ENCODE measurements at regions not wholly inside any gene's neighbourhood (a gene's known extent, or its start where the extent isn't known, plus 50 kb on each side); places are given as distances from the start of the nearest gene placed in this dataset.
"Not testable (repeated sequence)": the region's sequence is repeated elsewhere in the genome, so short reads cannot be mapped to it uniquely, and the experiment has no call there.

DNA sequence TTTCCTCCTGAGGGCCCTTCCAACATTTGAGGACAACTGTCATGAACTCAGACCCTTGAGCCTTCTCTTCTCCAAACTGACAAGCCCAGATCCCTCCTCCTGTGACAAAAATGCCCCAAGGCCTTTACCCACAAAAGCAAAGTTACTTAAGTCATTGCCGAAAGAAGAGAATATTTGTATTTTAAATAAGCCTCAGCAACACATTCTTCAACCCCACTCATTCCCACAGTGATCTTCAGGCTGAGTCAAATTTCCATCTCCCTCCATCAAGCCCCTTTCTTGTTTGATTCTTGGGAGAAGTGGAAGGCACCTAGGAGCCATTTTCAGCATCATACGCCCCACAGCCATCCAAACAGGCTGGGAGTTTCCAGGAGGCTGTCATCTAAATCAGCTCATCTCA is 150.8 kb upstream of the PDE1C start:
- H3K27me3 Mint-ChIP-seq = peaks cover 4% of the 10 kb centered on the region
- no peak for ATAC-seq (ENCODE audit: poor library complexity)
- POLR2A ChIA-PET = no interaction called here

DNA sequence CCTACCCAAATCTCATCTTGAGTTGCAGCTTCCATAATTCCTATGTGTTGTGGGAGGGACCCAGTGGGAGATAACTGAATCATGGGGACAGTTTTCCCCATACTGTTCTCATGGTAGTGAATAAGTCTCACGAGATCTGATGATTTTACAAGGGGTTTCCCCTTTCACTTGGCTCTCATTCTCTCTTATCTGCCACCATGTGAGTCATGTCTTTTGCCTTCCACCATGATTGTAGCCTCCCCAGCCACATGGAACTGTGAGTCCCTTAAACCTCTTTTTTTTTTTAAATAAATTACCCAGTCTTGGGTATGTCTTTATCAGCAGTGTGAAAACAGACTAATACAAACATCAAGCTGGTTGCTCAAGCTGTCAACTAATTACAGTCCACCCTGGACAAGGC is 149.6 kb upstream of the PDE1C start:
- ATAC-seq (ENCODE audit: poor library complexity); intact Hi-C loops (cut with DNase I, micrococcal nuclease); CTCF ChIA-PET; DNase-seq; H3K9me3 Mint-ChIP-seq; H3K36me3 Mint-ChIP-seq (ENCODE audit: low read depth); H3K4me3 Mint-ChIP-seq; H3K27ac Mint-ChIP-seq; H3K27ac ChIP-seq (ENCODE audit: low read depth in 1 of 2, low read length in 2 of 2); H3K4me3 ChIP-seq (ENCODE audit: low read length); H3K4me1 Mint-ChIP-seq (ENCODE audit: low read depth); H3K27me3 Mint-ChIP-seq; H3K36me3 ChIP-seq (ENCODE audit: insufficient read depth, low read length); H3K27me3 ChIP-seq (ENCODE audit: control insufficient read depth in 1 of 2, insufficient read depth in 2 of 2, low read length in 2 of 2); H3K9me3 ChIP-seq (ENCODE audit: control insufficient read depth in 1 of 2, insufficient read depth in 1 of 2, low read length in 2 of 2); H3K4me1 ChIP-seq (ENCODE audit: insufficient read depth, low read length); POLR2A ChIA-PET: not testable (repeated sequence)

More for the DNA sequence above, 150.8 kb upstream of the PDE1C start:
- Histone ChIP-seq H3K27ac (ENCODE audit: low read depth in 1 of 2, low read length in 2 of 2) (no peak overlapping the region), H3K4me3 (ENCODE audit: low read length) (no peak overlapping the region), H3K36me3 (ENCODE audit: insufficient read depth, low read length) (no peaks in the 10 kb centered on the region), H3K27me3 (ENCODE audit: control insufficient read depth in 1 of 2, insufficient read depth in 2 of 2, low read length in 2 of 2) (no peaks in the 10 kb centered on the region), H3K4me1 (ENCODE audit: insufficient read depth, low read length) (no peaks in the 10 kb centered on the region), H3K9me3 (ENCODE audit: control insufficient read depth in 1 of 2, insufficient read depth in 1 of 2, low read length in 2 of 2) (no peaks in the 10 kb centered on the region)
- no peaks in the 10 kb centered on the region for H3K9me3 Mint-ChIP-seq
- H3K36me3 Mint-ChIP-seq (ENCODE audit: low read depth) = no peaks in the 10 kb centered on the region
- no peak overlapping the region for H3K4me3 Mint-ChIP-seq
- DNase-seq = no peak
- intact Hi-C loops (cut with DNase I, micrococcal nuclease) = no loop called here
- no peak overlapping the region for H3K27ac Mint-ChIP-seq
- CTCF ChIA-PET = no interaction called here
- no peak for TF ChIP-seq CTCF (IDR thresholded peaks at IDR 0.05)
- H3K4me1 Mint-ChIP-seq (ENCODE audit: low read depth) = no peaks in the 10 kb centered on the region

- CTCF ChIA-PET = no interaction called here
- H3K4me1 Mint-ChIP-seq (ENCODE audit: low read depth) = no peaks in the 10 kb centered on the region
- no peak overlapping the region for H3K4me3 Mint-ChIP-seq
- DNase-seq (no peak), ATAC-seq (ENCODE audit: poor library complexity) (no peak)
- no peak overlapping the region for H3K27ac Mint-ChIP-seq
- no peaks in the 10 kb centered on the region for H3K27me3 ChIP-seq (ENCODE audit: control insufficient read depth in 1 of 2, insufficient read depth in 2 of 2, low read length in 2 of 2)
- intact Hi-C loops (cut with DNase I, micrococcal nuclease) = no loop called here
- TF ChIP-seq CTCF (IDR thresholded peaks at IDR 0.05) = no peak
- no peaks in the 10 kb centered on the region for H3K36me3 Mint-ChIP-seq (ENCODE audit: low read depth)
- no peaks in the 10 kb centered on the region for H3K9me3 ChIP-seq (ENCODE audit: control insufficient read depth in 1 of 2, insufficient read depth in 1 of 2, low read length in 2 of 2)
- no peak overlapping the region for H3K27ac ChIP-seq (ENCODE audit: low read depth in 1 of 2, low read length in 2 of 2)
- no peaks in the 10 kb centered on the region for H3K27me3 Mint-ChIP-seq
- no peaks in the 10 kb centered on the region for H3K4me1 ChIP-seq (ENCODE audit: insufficient read depth, low read length)
- H3K4me3 ChIP-seq (ENCODE audit: low read length) = no peak overlapping the region
- POLR2A ChIA-PET = no interaction called here
- H3K9me3 Mint-ChIP-seq = no peaks in the 10 kb centered on the region
- H3K36me3 ChIP-seq (ENCODE audit: insufficient read depth, low read length) = no peaks in the 10 kb centered on the region
Measured at GRCh38 chr7:32219416-32219815, 149.2 kb upstream of the PDE1C start.

DNA sequence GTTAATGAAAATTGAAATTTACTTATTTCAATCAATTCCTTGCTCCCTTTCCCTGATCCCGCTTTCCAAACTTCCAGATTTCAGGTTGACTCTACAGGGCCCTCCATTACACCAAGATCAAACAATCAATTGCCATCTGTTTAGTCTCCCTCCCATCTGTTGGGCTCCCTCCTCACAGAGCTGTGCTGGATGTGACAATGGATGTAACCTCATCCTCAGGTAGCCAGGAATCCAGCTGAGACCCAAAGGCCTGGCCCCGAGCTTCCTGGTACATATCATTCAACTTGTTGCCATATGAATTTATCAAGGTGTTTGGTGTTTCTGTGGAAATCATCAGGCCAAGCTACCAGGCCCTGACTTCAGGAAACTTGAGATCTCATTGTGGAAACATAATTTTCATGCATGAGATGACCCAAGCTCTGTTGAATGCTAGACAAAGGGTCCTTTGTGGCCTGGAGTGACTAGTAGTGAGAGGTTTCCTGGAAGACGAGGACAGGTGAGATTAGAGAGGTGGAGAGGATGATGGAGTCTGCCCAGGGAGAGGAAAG is 148.6 kb upstream of the PDE1C start:
- TF ChIP-seq CTCF (IDR thresholded peaks at IDR 0.05) = no peak
- no peak overlapping the region for H3K4me3 ChIP-seq (ENCODE audit: low read length)
- Mint-ChIP-seq H3K27me3 (no peaks in the 10 kb centered on the region), H3K36me3 (ENCODE audit: low read depth) (no peaks in the 10 kb centered on the region), H3K4me3 (no peak overlapping the region), H3K9me3 (no peaks in the 10 kb centered on the region), H3K4me1 (ENCODE audit: low read depth) (no peaks in the 10 kb centered on the region), H3K27ac (no peak overlapping the region)
- CTCF ChIA-PET = no interaction called here
- DNase-seq = no peak
- POLR2A ChIA-PET = no interaction called here
- no peak overlapping the region for H3K27ac ChIP-seq (ENCODE audit: low read depth in 1 of 2, low read length in 2 of 2)
- H3K9me3 ChIP-seq (ENCODE audit: control insufficient read depth in 1 of 2, insufficient read depth in 1 of 2, low read length in 2 of 2) = no peaks in the 10 kb centered on the region
- no peaks in the 10 kb centered on the region for H3K27me3 ChIP-seq (ENCODE audit: control insufficient read depth in 1 of 2, insufficient read depth in 2 of 2, low read length in 2 of 2)
- no peak for ATAC-seq (ENCODE audit: poor library complexity)
- intact Hi-C loops (cut with DNase I, micrococcal nuclease) = no loop called here
- no peaks in the 10 kb centered on the region for H3K36me3 ChIP-seq (ENCODE audit: insufficient read depth, low read length)
- H3K4me1 ChIP-seq (ENCODE audit: insufficient read depth, low read length) = no peaks in the 10 kb centered on the region
